B cell (primary cell): ENCODE measurements at regions not wholly inside any gene's neighbourhood (a gene's known extent, or its start where the extent isn't known, plus 50 kb on each side); places are given as distances from the start of the nearest gene placed in this dataset.

Experiments used
- ATAC-seq: fragments of 200-7000 bp; cut with Tn5 transposase; one replicate; pipeline ENCODE4 v1.10.0; 2021; ENCODE audit warnings: low read depth, mild to moderate bottlenecking, moderate number of reproducible peaks, moderate library complexity
- CTCF ChIA-PET: fragments of 350-600 bp; sonication (Branson Sonifier 250); formaldehyde crosslinking; loops from one replicate; lab custom pipeline; 2021; ENCODE audit warnings: antibody characterized with exemption, inconsistent platforms; lab: Charles Lee
- POLR2A ChIA-PET: fragments of 350-600 bp; sonication (Branson Sonifier 250); formaldehyde crosslinking; loops from one replicate; lab custom pipeline; 2021; ENCODE audit warnings: antibody characterized with exemption; lab: Charles Lee
- DNase-seq: peaks from one replicate; pipeline ENCODE4 v3.0.0; 2013
- H2AFZ ChIP-seq: 2 replicates; pipeline ENCODE4 v1.6.1; 2012; ENCODE audit warnings: mild to moderate bottlenecking, low read depth, low read length; ENCODE audit not compliant: insufficient read depth, poor library complexity, severe bottlenecking
- H3K27ac ChIP-seq, 2 donors: 1 replicate in 1 of 2; 2 replicates in 1 of 2; pipeline ENCODE4 v1.5.1; 2012 to 2013; ENCODE audit warnings: low read length in 2 of 2, mild to moderate bottlenecking in 2 of 2, moderate library complexity in 1 of 2
- H3K27me3 ChIP-seq, 4 experiments: fragments of 200-600 bp in 1 of 4; sonication (generic) in 1 of 4; replicated peaks in 1 of 4; 1 replicate in 2 of 4; 2 replicates in 2 of 4; pipeline versions ENCODE4 v1.6.1 to v1.7.0; 2013 to 2016; ENCODE audit warnings: low read length in 3 of 4, mild to moderate bottlenecking in 2 of 4, mixed read lengths in 1 of 4, moderate library complexity in 1 of 4; ENCODE audit not compliant: insufficient read depth in 4 of 4, control insufficient read depth in 3 of 4; ENCODE audit errors: control extremely low read depth in 1 of 4
- H3K36me3 ChIP-seq, 2 experiments: replicated peaks in 1 of 2; 1 replicate in 1 of 2; 2 replicates in 1 of 2; pipeline versions ENCODE4 v1.6.1 to v1.7.1; 2013; ENCODE audit warnings: low read length in 1 of 2; ENCODE audit not compliant: insufficient read depth in 2 of 2, control insufficient read depth in 1 of 2; ENCODE audit errors: control extremely low read depth in 1 of 2, extremely low read depth in 1 of 2
- H3K4me1 ChIP-seq, 2 donors: fragments of 200-600 bp in 1 of 2; sonication (generic) in 1 of 2; 1 replicate in 1 of 2; 2 replicates in 1 of 2; pipeline versions ENCODE4 v1.5.1 to v1.6.1; 2013 to 2017; ENCODE audit warnings: low read length in 2 of 2; ENCODE audit not compliant: control insufficient read depth in 2 of 2, insufficient read depth in 2 of 2
- H3K4me2 ChIP-seq: replicated peaks from 2 replicates; pipeline ENCODE3; 2012; ENCODE audit warnings: mild to moderate bottlenecking, low read depth, low read length; ENCODE audit not compliant: poor library complexity, severe bottlenecking
- H3K4me3 ChIP-seq, 5 experiments: fragments of 200-600 bp in 1 of 5; sonication (generic) in 1 of 5; 1 replicate in 3 of 5; 2 replicates in 2 of 5; pipeline versions ENCODE4 v1.5.1 to v1.7.0; 2011 to 2016; ENCODE audit warnings: low read length in 4 of 5, mild to moderate bottlenecking in 4 of 5, low read depth in 2 of 5, control low read depth in 1 of 5, moderate library complexity in 1 of 5; ENCODE audit not compliant: insufficient read depth in 1 of 5; ENCODE audit errors: control extremely low read depth in 1 of 5, extremely low read depth in 1 of 5
- H3K79me2 ChIP-seq: fragments of 200-600 bp; sonication (generic); one replicate; pipeline ENCODE4 v1.6.0; 2016; ENCODE audit warnings: low read length; ENCODE audit not compliant: control insufficient read depth, insufficient read depth
- H3K9ac ChIP-seq: fragments of 200-600 bp; sonication (generic); 2 replicates; pipeline ENCODE4 v1.6.1; 2017; ENCODE audit warnings: mild to moderate bottlenecking, low read length, moderate library complexity
- H3K9me3 ChIP-seq, 3 donors: one replicate each; pipeline versions ENCODE4 v1.6.1 to v1.7.1; 2013; ENCODE audit warnings: low read length in 2 of 3; ENCODE audit not compliant: control insufficient read depth in 2 of 3, insufficient read depth in 1 of 3; ENCODE audit errors: control extremely low read depth in 1 of 3
- H4K20me1 ChIP-seq: 2 replicates; pipeline ENCODE4 v1.6.0; 2012; ENCODE audit warnings: mild to moderate bottlenecking, low read length; ENCODE audit not compliant: insufficient read depth, control insufficient read depth, poor library complexity, severe bottlenecking
- H3K27ac Mint-ChIP-seq: one replicate; pipeline ENCODE4 v1.8.0; 2021; ENCODE audit warnings: mixed read lengths
- H3K27me3 Mint-ChIP-seq: one replicate; pipeline ENCODE4 v1.8.0; 2021; ENCODE audit warnings: mixed read lengths
- H3K4me1 Mint-ChIP-seq: one replicate; pipeline ENCODE4 v1.8.0; 2021; ENCODE audit warnings: mixed read lengths
- H3K4me3 Mint-ChIP-seq: one replicate; pipeline ENCODE4 v1.8.0; 2021; ENCODE audit warnings: mixed read lengths
- H3K9me3 Mint-ChIP-seq: one replicate; pipeline ENCODE4 v1.8.0; 2022; ENCODE audit warnings: mixed read lengths; ENCODE audit not compliant: insufficient read depth
- EZH2 ChIP-seq: IDR thresholded peaks from 2 replicates; pipeline ENCODE4 v1.6.1; 2012; ENCODE audit warnings: borderline replicate concordance, low read depth, mild to moderate bottlenecking, moderate library complexity, low read length; ENCODE audit not compliant: insufficient read depth, poor library complexity, severe bottlenecking
- WGBS: methylation state at CpG from one replicate; pipeline ENCODE4 v1.1.5; 2013; ENCODE audit warnings: missing lambda C conversion rate; ENCODE audit not compliant: insufficient coverage; 5-methylcytosine and 5-hydroxymethylcytosine counted together
- intact Hi-C: fragments of 100-400 bp; cut with micrococcal nuclease; formaldehyde crosslinking; loops from one replicate; pipeline ENCODE4 v1.10.0; 2022
- TF ChIP-seq, protein P1 (sequence below): fragments of 200-600 bp; IDR thresholded peaks from one replicate; pipeline ENCODE4 v1.8.0; 2022; ENCODE audit warnings: antibody characterized with exemption, mild to moderate bottlenecking

DNA sequence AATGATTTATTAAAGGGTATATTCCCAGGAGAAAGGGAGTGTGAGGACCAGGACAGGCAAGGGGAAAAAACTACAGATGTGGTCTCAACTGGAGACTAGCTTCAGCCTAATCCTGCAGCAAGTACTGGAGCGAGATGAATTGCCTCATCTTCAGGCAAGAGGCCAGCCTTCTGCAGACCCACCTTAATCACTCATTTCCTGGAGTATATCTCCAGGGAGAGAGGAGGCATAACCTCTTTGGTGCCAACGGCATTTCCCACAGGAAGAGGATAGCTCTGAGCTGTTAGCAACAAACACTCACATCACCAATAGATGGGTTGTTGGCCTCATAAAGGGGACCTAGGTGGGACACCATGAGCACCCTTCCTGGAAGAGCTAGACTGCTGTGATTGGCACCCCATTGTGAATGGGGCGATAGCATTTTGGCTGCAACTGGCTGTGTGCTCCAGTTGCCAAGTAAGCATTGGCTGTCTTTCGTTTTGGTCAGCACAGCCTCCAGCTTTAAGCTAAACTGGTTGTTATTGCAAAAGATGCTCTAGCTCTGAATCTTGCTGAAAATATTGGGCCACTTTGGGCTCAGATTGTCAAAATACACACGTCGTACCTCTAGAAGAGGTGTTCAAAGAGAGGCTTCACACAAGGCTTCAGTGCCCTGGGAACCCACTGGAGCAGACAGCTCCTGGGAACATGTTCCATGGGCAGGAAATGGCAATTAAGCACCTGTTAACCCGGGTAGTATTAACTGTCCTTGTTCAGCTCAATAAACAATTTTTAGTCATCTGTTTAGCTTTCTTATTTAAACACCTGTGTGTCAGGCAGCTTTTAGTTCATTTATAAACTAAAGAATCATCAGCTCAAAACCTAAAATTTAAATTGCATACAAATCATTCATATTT lies 314.8 kb upstream of the C1orf87 start:
- Histone ChIP-seq H3K79me2 (no peaks in the 10 kb centered on the region), H3K27me3 (no peaks in the 10 kb centered on the region), H4K20me1 (no peaks in the 10 kb centered on the region), H3K27ac (no peak overlapping the region), H3K4me3 (no peak overlapping the region), H3K9me3 (no peaks in the 10 kb centered on the region), H3K9ac (no peak overlapping the region), H3K4me1 (no peaks in the 10 kb centered on the region), H3K4me2 (no peak overlapping the region), H3K36me3 (no peaks in the 10 kb centered on the region), H2AFZ (no peak overlapping the region)
- intact Hi-C loops = no loop called here
- POLR2A ChIA-PET = no interaction called here
- TF ChIP-seq EZH2 = no peak
- TF ChIP-seq, protein P1, sequence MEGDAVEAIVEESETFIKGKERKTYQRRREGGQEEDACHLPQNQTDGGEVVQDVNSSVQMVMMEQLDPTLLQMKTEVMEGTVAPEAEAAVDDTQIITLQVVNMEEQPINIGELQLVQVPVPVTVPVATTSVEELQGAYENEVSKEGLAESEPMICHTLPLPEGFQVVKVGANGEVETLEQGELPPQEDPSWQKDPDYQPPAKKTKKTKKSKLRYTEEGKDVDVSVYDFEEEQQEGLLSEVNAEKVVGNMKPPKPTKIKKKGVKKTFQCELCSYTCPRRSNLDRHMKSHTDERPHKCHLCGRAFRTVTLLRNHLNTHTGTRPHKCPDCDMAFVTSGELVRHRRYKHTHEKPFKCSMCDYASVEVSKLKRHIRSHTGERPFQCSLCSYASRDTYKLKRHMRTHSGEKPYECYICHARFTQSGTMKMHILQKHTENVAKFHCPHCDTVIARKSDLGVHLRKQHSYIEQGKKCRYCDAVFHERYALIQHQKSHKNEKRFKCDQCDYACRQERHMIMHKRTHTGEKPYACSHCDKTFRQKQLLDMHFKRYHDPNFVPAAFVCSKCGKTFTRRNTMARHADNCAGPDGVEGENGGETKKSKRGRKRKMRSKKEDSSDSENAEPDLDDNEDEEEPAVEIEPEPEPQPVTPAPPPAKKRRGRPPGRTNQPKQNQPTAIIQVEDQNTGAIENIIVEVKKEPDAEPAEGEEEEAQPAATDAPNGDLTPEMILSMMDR = no peak
- H3K9me3 Mint-ChIP-seq = no peaks in the 10 kb centered on the region
- no peak for ATAC-seq
- 82% methylated on average over 6 of the region's 7 CpGs for WGBS
- no peaks in the 10 kb centered on the region for H3K27me3 Mint-ChIP-seq
- CTCF ChIA-PET = no interaction called here
- no peak for DNase-seq
- no peak overlapping the region for H3K27ac Mint-ChIP-seq
- no peak overlapping the region for H3K4me3 Mint-ChIP-seq
- H3K4me1 Mint-ChIP-seq = no peaks in the 10 kb centered on the region

DNA sequence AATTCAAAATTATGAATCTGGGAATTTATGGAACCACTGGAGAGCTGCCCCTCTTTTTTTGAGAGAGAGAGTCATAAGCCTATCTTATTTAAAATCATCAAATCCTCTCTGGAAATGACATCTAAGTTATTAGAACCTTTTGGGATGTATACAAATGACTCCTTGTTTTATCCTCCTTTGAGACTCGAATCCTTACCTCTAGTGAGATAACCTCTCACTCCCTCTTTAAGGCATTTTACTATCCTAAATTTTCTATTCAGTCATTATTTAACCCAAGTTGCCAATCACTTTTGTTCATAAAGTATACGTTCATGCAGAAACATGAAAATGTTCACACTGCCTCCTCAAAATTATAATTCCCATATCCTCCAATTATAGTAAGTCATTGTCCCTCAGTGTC lies 313.6 kb upstream of the C1orf87 start:
- no peaks in the 10 kb centered on the region for H3K9me3 Mint-ChIP-seq

More for the DNA sequence above, 313.6 kb upstream of the C1orf87 start:
- H4K20me1 ChIP-seq = no peaks in the 10 kb centered on the region
- DNase-seq (no peak), ATAC-seq (no peak)
- no peak overlapping the region for H3K4me3 Mint-ChIP-seq
- ChIA-PET POLR2A (no interaction called here), CTCF (no interaction called here)
- no peak for TF ChIP-seq EZH2
- TF ChIP-seq, protein P1 = no peak
- no peak overlapping the region for H3K27ac Mint-ChIP-seq
- no peak overlapping the region for H3K4me2 ChIP-seq
- no peaks in the 10 kb centered on the region for H3K4me1 ChIP-seq
- H3K9ac ChIP-seq = no peak overlapping the region
- H2AFZ ChIP-seq = no peak overlapping the region
- H3K9me3 ChIP-seq = no peaks in the 10 kb centered on the region
- no peaks in the 10 kb centered on the region for H3K79me2 ChIP-seq
- H3K27me3 Mint-ChIP-seq = no peaks in the 10 kb centered on the region
- 83% methylated on average over 2 of the region's 2 CpGs for WGBS
- H3K27ac ChIP-seq = no peak overlapping the region
- intact Hi-C loops = no loop called here
- no peak overlapping the region for H3K4me3 ChIP-seq
- no peaks in the 10 kb centered on the region for H3K36me3 ChIP-seq
- no peaks in the 10 kb centered on the region for H3K4me1 Mint-ChIP-seq
- no peaks in the 10 kb centered on the region for H3K27me3 ChIP-seq
